HCT116 (cell line): ENCODE measurements at regions not wholly inside any gene's neighbourhood (a gene's known extent, or its start where the extent isn't known, plus 50 kb on each side); places are given as distances from the start of the nearest gene placed in this dataset.

Experiments used
- ATAC-seq: fragments of 200-7000 bp; cut with Tn5 transposase; 2 replicates; pipeline ENCODE4 v1.9.1; 2020; ENCODE audit warnings: mild to moderate bottlenecking, moderate library complexity
- BruUV-seq: library from RNA; stranded (reverse); fragments of 400-500 nt; replicated peaks from 2 replicates; lab custom pipeline; 2021; lab: Mats Ljungman, UMichigan
- CTCF ChIA-PET: fragments of 300-600 bp; sonication (Branson Sonifier 250); formaldehyde crosslinking; loops from one replicate; lab custom pipeline; 2021; ENCODE audit warnings: antibody characterized with exemption; lab: Charles Lee
- POLR2A ChIA-PET: fragments of 300-600, 350-600 bp; sonication (Branson Sonifier 250); formaldehyde crosslinking; loops from one replicate; lab custom pipeline; 2021; ENCODE audit warnings: antibody characterized with exemption; lab: Charles Lee
- RAD21 ChIA-PET, 2 experiments: fragments of 300-600 bp; sonication (Branson Sonifier 250); formaldehyde crosslinking; loops; one replicate each; lab custom pipeline; 2023; ENCODE audit warnings: low total read pairs in 2 of 2; ENCODE audit not compliant: uncharacterized antibody in 2 of 2, unreplicated experiment in 2 of 2, low non-redundant PET in 1 of 2; lab: Charles Lee
- DNase-seq: peaks from one replicate; pipeline ENCODE4 v3.0.0-alpha.2; 2010; ENCODE audit warnings: low read depth, low spot score
- H2AFZ ChIP-seq: fragments of 200-600 bp; shearing (Covaris generic), sonication (generic); 2 replicates; pipeline ENCODE4 v1.6.1; 2017; ENCODE audit warnings: low read depth, mixed run types, mixed read lengths, antibody characterized with exemption, low read length; ENCODE audit not compliant: poor library complexity, severe bottlenecking
- H3K27ac ChIP-seq: 2 replicates; pipeline ENCODE4 v1.5.1; 2012; ENCODE audit warnings: low read depth, low read length
- H3K27me3 ChIP-seq: fragments of 200-600 bp; sonication (generic); 2 replicates; pipeline ENCODE4 v1.6.1; 2016; ENCODE audit warnings: mixed run types, low read length, mixed read lengths; ENCODE audit not compliant: insufficient read depth
- H3K36me3 ChIP-seq, 2 experiments: fragments of 200-500 bp in 1 of 2; fragments of 200-600 bp in 1 of 2; sonication (Bioruptor generic) in 1 of 2; sonication (generic) in 1 of 2; 2 replicates each; pipeline versions ENCODE4 v1.5.1 to v1.6.1; 2014 to 2016; ENCODE audit warnings: low read length in 2 of 2, inconsistent platforms in 1 of 2, mixed read lengths in 1 of 2, mixed run types in 1 of 2; ENCODE audit not compliant: insufficient read depth in 2 of 2, control insufficient read depth in 1 of 2
- H3K4me1 ChIP-seq, 2 experiments: fragments of 200-600 bp in 1 of 2; sonication (generic) in 1 of 2; 2 replicates each; pipeline versions ENCODE4 v1.5.1 to v1.6.1; 2012 to 2017; ENCODE audit warnings: low read length in 2 of 2, inconsistent platforms in 1 of 2, mild to moderate bottlenecking in 1 of 2, mixed read lengths in 1 of 2, mixed run types in 1 of 2, moderate library complexity in 1 of 2; ENCODE audit not compliant: insufficient read depth in 2 of 2, control insufficient read depth in 1 of 2
- H3K4me2 ChIP-seq: fragments of 200-600 bp; sonication (generic); 2 replicates; pipeline ENCODE4 v1.6.1; 2017; ENCODE audit warnings: mixed run types, low read length, mixed read lengths
- H3K4me3 ChIP-seq, 2 experiments: fragments of 200-600 bp in 1 of 2; sonication (generic) in 1 of 2; replicated peaks in 1 of 2; 2 replicates each; pipeline ENCODE4 v1.5.1; 2011 to 2016; ENCODE audit warnings: low read length in 2 of 2, control low read depth in 1 of 2, low read depth in 1 of 2, mild to moderate bottlenecking in 1 of 2, mixed read lengths in 1 of 2, mixed run types in 1 of 2
- H3K79me2 ChIP-seq: fragments of 200-600 bp; sonication (generic); 2 replicates; pipeline ENCODE4 v1.6.1; 2017; ENCODE audit warnings: mild to moderate bottlenecking, mixed run types, low read length, moderate library complexity, mixed read lengths; ENCODE audit not compliant: insufficient read depth
- H3K9ac ChIP-seq: fragments of 200-600 bp; sonication (generic); 2 replicates; pipeline ENCODE4 v1.6.1; 2016; ENCODE audit warnings: low read length, mixed read lengths
- H3K9me2 ChIP-seq: fragments of 200-600 bp; sonication (generic), shearing (Covaris generic); 2 replicates; pipeline ENCODE4 v1.6.1; 2017; ENCODE audit warnings: mixed run types, mild to moderate bottlenecking, moderate library complexity; ENCODE audit not compliant: insufficient read depth
- H3K9me3 ChIP-seq, 2 experiments: fragments of 200-500 bp in 1 of 2; fragments of 200-600 bp in 1 of 2; sonication (Bioruptor generic) in 1 of 2; sonication (generic) in 1 of 2; 2 replicates each; pipeline ENCODE4 v1.6.1; 2014 to 2017; ENCODE audit warnings: low read length in 2 of 2, mixed read lengths in 2 of 2, inconsistent platforms in 1 of 2, low read depth in 1 of 2, mild to moderate bottlenecking in 1 of 2, mixed run types in 1 of 2, moderate library complexity in 1 of 2; ENCODE audit not compliant: control insufficient read depth in 1 of 2, insufficient read depth in 1 of 2
- H4K20me1 ChIP-seq: fragments of 200-600 bp; sonication (generic), shearing (Covaris generic); 2 replicates; pipeline ENCODE4 v1.6.1; 2017; ENCODE audit warnings: mixed run types, mild to moderate bottlenecking, moderate library complexity; ENCODE audit not compliant: insufficient read depth
- CBX3 ChIP-seq: IDR thresholded peaks from 2 replicates; pipeline ENCODE4 v1.6.1; 2012; ENCODE audit warnings: low read depth
- CEBPB ChIP-seq: IDR thresholded peaks from 2 replicates; pipeline ENCODE4 v1.6.1; 2012; ENCODE audit warnings: low read depth
- EGR1 ChIP-seq: IDR thresholded peaks from 2 replicates; pipeline ENCODE4 v1.6.1; 2012; ENCODE audit warnings: low read depth
- ELF1 ChIP-seq: IDR thresholded peaks from 2 replicates; pipeline ENCODE4 v1.6.1; 2012; ENCODE audit warnings: low read depth, borderline replicate concordance
- EZH2phosphoT487 ChIP-seq: fragments of 200-600 bp; IDR thresholded peaks from 2 replicates; pipeline ENCODE4 v1.6.1; 2018; ENCODE audit warnings: antibody characterized with exemption, borderline replicate concordance
- JUND ChIP-seq: IDR thresholded peaks from 2 replicates; pipeline ENCODE4 v1.6.1; 2012
- POLR2A ChIP-seq: IDR thresholded peaks from 2 replicates; pipeline ENCODE4 v1.7.0; 2011; ENCODE audit warnings: borderline replicate concordance; ENCODE audit not compliant: insufficient read depth, insufficient read length; ENCODE audit errors: extremely low read depth
- POLR2AphosphoS5 ChIP-seq: IDR thresholded peaks from 2 replicates; pipeline ENCODE4 v1.6.1; 2011; ENCODE audit warnings: mild to moderate bottlenecking, low read depth, low read length, moderate library complexity
- RAD21 ChIP-seq: IDR thresholded peaks from 2 replicates; pipeline ENCODE4 v1.6.1; 2012; ENCODE audit warnings: low read depth, mild to moderate bottlenecking
- SIN3A ChIP-seq: IDR thresholded peaks from 2 replicates; pipeline ENCODE4 v1.6.1; 2012; ENCODE audit warnings: low read depth
- SP1 ChIP-seq: IDR thresholded peaks from 2 replicates; pipeline ENCODE4 v1.6.1; 2012; ENCODE audit warnings: low read depth
- SRF ChIP-seq: IDR thresholded peaks from 2 replicates; pipeline ENCODE4 v1.6.1; 2012; ENCODE audit warnings: low read depth
- YY1 ChIP-seq: IDR thresholded peaks from 2 replicates; pipeline ENCODE4 v1.6.1; 2011; ENCODE audit warnings: low read length, low read depth, moderate library complexity, mild to moderate bottlenecking; ENCODE audit not compliant: insufficient replicate concordance; ENCODE audit errors: extremely low read depth
- ZFX ChIP-seq: fragments of 450-650 bp; IDR thresholded peaks from 2 replicates; pipeline ENCODE4 v1.6.1; 2017
- intact Hi-C: fragments of 100-400 bp; cut with micrococcal nuclease; formaldehyde crosslinking; loops from 2 replicates; pipeline ENCODE4 v1.10.0; 2022
- TF ChIP-seq, protein P1 (sequence below): IDR thresholded peaks from 2 replicates; pipeline ENCODE4 v1.6.1; 2012
- TF ChIP-seq, protein P2 (sequence below): IDR thresholded peaks from 2 replicates; pipeline ENCODE4 v1.6.1; 2012; ENCODE audit warnings: low read depth
- TF ChIP-seq, protein P3 (sequence below): IDR thresholded peaks from 2 replicates; pipeline ENCODE4 v1.6.1; 2011; ENCODE audit warnings: mild to moderate bottlenecking, low read length, moderate library complexity; ENCODE audit not compliant: insufficient replicate concordance; ENCODE audit errors: extremely low read depth
- TF ChIP-seq, protein P4 (sequence below): IDR thresholded peaks from 2 replicates; pipeline ENCODE4 v1.6.1; 2012
- TF ChIP-seq, protein P5 (sequence below), 3 experiments: fragments of 200-600 bp in 1 of 3; sonication (generic) in 1 of 3; IDR thresholded peaks in 2 of 3; conservative IDR thresholded peaks in 1 of 3; 2 replicates each; pipeline ENCODE4 v1.5.1; 2012 to 2017; ENCODE audit warnings: low read depth in 2 of 3, low read length in 2 of 3, antibody characterized with exemption in 1 of 3, borderline replicate concordance in 1 of 3, control low read depth in 1 of 3, mild to moderate bottlenecking in 1 of 3, mixed read lengths in 1 of 3, mixed run types in 1 of 3, moderate library complexity in 1 of 3; ENCODE audit not compliant: insufficient read depth in 1 of 3

DNA sequence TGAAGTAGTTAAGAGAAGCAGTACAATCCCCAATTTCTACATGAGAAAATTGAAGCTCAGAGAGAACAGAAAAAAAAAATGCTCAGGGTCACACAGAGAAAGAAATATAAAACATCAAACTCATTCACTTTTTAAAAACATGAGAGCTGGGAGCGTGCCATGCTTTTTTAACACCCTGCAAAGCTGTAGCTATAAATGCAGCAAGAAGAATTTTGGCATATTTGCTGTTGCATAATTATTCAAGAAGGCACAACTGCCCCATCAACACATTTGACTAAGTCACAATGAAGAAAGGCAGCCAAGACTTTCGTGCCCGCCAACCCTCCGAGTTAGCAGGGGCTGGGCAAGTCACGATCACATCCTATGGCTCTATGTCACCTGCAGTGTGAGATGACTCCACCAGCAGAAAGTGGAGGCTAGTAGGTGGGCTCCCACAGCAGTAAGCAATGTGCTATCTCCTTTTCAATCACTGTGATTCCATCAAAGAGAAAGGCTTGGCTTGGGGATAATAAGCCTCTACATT, 214.8 kb downstream of the DHX15 start:
- H3K27me3 ChIP-seq: peaks cover 4% of the 10 kb centered on the region; the same call in 1 of the 2 replicates
- CTCF ChIA-PET: no interaction called here

More for the DNA sequence above, 214.8 kb downstream of the DHX15 start:
- H3K79me2 ChIP-seq: no peaks in the 10 kb centered on the region
- POLR2A ChIA-PET: no interaction called here
- no peak overlapping the region for H3K9ac ChIP-seq
- H3K9me2 ChIP-seq: no peaks in the 10 kb centered on the region
- H3K4me3 ChIP-seq: no peak overlapping the region
- no peaks in the 10 kb centered on the region for H3K9me3 ChIP-seq
- no peak overlapping the region for H3K4me2 ChIP-seq
- no TSS peak for BruUV-seq
- H2AFZ ChIP-seq: no peak overlapping the region
- TF ChIP-seq JUND: no peak
- TF ChIP-seq ELF1: no peak
- TF ChIP-seq EZH2phosphoT487: no peak
- TF ChIP-seq POLR2AphosphoS5: no peak
- no peak for TF ChIP-seq EGR1
- no peak for TF ChIP-seq SIN3A
- TF ChIP-seq CBX3: no peak
- TF ChIP-seq CEBPB: no peak
- TF ChIP-seq, protein P1, sequence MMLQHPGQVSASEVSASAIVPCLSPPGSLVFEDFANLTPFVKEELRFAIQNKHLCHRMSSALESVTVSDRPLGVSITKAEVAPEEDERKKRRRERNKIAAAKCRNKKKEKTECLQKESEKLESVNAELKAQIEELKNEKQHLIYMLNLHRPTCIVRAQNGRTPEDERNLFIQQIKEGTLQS: no peak
- TF ChIP-seq SRF: no peak
- TF ChIP-seq ZFX: no peak
- TF ChIP-seq, protein P2, sequence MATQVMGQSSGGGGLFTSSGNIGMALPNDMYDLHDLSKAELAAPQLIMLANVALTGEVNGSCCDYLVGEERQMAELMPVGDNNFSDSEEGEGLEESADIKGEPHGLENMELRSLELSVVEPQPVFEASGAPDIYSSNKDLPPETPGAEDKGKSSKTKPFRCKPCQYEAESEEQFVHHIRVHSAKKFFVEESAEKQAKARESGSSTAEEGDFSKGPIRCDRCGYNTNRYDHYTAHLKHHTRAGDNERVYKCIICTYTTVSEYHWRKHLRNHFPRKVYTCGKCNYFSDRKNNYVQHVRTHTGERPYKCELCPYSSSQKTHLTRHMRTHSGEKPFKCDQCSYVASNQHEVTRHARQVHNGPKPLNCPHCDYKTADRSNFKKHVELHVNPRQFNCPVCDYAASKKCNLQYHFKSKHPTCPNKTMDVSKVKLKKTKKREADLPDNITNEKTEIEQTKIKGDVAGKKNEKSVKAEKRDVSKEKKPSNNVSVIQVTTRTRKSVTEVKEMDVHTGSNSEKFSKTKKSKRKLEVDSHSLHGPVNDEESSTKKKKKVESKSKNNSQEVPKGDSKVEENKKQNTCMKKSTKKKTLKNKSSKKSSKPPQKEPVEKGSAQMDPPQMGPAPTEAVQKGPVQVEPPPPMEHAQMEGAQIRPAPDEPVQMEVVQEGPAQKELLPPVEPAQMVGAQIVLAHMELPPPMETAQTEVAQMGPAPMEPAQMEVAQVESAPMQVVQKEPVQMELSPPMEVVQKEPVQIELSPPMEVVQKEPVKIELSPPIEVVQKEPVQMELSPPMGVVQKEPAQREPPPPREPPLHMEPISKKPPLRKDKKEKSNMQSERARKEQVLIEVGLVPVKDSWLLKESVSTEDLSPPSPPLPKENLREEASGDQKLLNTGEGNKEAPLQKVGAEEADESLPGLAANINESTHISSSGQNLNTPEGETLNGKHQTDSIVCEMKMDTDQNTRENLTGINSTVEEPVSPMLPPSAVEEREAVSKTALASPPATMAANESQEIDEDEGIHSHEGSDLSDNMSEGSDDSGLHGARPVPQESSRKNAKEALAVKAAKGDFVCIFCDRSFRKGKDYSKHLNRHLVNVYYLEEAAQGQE: no peak
- TF ChIP-seq, protein P3, sequence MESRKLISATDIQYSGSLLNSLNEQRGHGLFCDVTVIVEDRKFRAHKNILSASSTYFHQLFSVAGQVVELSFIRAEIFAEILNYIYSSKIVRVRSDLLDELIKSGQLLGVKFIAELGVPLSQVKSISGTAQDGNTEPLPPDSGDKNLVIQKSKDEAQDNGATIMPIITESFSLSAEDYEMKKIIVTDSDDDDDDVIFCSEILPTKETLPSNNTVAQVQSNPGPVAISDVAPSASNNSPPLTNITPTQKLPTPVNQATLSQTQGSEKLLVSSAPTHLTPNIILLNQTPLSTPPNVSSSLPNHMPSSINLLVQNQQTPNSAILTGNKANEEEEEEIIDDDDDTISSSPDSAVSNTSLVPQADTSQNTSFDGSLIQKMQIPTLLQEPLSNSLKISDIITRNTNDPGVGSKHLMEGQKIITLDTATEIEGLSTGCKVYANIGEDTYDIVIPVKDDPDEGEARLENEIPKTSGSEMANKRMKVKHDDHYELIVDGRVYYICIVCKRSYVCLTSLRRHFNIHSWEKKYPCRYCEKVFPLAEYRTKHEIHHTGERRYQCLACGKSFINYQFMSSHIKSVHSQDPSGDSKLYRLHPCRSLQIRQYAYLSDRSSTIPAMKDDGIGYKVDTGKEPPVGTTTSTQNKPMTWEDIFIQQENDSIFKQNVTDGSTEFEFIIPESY: no peak
- TF ChIP-seq SP1: no peak
- no peak for TF ChIP-seq POLR2A
- TF ChIP-seq, protein P4, sequence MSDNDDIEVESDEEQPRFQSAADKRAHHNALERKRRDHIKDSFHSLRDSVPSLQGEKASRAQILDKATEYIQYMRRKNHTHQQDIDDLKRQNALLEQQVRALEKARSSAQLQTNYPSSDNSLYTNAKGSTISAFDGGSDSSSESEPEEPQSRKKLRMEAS: no peak
- TF ChIP-seq, protein P5, sequence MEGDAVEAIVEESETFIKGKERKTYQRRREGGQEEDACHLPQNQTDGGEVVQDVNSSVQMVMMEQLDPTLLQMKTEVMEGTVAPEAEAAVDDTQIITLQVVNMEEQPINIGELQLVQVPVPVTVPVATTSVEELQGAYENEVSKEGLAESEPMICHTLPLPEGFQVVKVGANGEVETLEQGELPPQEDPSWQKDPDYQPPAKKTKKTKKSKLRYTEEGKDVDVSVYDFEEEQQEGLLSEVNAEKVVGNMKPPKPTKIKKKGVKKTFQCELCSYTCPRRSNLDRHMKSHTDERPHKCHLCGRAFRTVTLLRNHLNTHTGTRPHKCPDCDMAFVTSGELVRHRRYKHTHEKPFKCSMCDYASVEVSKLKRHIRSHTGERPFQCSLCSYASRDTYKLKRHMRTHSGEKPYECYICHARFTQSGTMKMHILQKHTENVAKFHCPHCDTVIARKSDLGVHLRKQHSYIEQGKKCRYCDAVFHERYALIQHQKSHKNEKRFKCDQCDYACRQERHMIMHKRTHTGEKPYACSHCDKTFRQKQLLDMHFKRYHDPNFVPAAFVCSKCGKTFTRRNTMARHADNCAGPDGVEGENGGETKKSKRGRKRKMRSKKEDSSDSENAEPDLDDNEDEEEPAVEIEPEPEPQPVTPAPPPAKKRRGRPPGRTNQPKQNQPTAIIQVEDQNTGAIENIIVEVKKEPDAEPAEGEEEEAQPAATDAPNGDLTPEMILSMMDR (IDR thresholded peaks at IDR 0.05 in 2 of 3, conservative IDR thresholded peaks at IDR 0.05 in 1 of 3; ENCODE audit: borderline replicate concordance in 1 of 3, insufficient read depth in 1 of 3, low read depth in 2 of 3, low read length in 2 of 3): no peak
- TF ChIP-seq RAD21: no peak
- TF ChIP-seq YY1: no peak
- ATAC-seq: no peak
- no peaks in the 10 kb centered on the region for H4K20me1 ChIP-seq
- H3K4me1 ChIP-seq: no peaks in the 10 kb centered on the region
- H3K36me3 ChIP-seq: no peaks in the 10 kb centered on the region
- RAD21 ChIA-PET: no interaction called here
- intact Hi-C loops: no loop called here
- DNase-seq: no peak
- no peak overlapping the region for H3K27ac ChIP-seq
